ENCODE measurements at regions not wholly inside any gene's neighbourhood (a gene's known extent, or its start where the extent isn't known, plus 50 kb on each side); places are given as distances from the start of the nearest gene placed in this dataset.

DNA sequence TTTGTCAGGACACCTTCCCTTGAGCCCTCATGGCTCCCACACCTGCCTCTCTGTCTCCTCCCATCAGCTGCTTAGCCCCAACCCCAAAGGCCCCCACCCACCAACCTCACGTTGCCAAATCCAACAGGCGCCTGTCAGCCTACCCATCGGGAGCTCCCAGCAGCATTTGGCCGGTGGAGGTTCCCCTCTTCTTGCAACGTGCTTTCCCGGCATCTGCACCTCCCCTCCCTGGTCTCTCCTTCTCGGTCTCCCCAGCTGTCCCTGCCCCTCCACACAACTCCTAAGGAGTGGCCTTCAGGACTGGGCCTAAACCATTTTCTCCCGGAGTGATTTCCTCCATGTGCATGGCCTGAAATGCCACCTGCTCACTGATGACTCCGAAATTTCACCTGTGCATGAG, 71.9 kb downstream of the KLHDC7A start:
- no peak for DNase-seq (ENCODE audit: low read depth)
- no peak for TF ChIP-seq CTCF (conservative IDR thresholded peaks at IDR 0.05; ENCODE audit: low read depth, low read length)
- no peak overlapping the region for H3K4me3 ChIP-seq (ENCODE audit: low read length)

DNA sequence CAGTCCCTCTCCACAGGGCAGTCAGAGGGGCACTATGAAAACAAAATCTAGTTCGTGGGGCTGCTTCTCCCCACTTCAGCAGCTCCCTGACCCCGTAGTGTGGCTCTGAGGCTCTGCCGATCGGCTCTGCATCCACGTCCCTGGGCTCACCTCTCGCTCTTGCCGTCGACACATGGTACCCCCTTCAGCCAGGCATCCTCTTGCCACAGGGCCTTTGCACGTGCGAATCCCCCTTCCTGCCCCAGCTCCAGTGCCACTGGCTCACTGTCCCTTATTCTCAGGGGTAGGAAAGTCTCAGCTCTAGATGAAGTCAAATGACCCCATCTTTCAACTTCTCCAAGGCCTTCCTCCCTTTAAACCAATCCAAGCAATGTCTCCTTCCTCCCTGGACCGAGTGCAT, 72.7 kb downstream of the KLHDC7A start:
- no peak for DNase-seq (ENCODE audit: low read depth)
- no peak overlapping the region for H3K4me3 ChIP-seq (ENCODE audit: low read length)
- TF ChIP-seq CTCF (conservative IDR thresholded peaks at IDR 0.05; ENCODE audit: low read depth, low read length) = no peak

DNA sequence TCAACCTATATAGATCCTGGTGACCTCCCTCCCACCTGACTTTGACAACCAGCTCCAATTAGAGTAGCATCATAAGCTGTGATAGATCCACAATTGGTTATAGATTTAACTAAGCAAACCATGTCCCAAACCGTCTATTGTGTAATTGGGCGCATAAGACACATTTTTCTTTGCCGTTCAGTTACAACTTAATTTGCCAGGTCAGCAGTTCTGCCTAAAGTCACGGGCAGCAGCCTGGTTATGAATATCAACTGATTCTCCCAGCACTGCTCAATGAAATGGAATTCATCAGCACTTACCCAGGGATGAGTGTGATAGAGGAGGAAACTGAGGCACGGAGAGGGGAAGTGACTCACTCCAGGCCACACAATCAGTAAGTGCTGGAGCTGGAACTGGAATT, 73.4 kb downstream of the KLHDC7A start:
- H3K4me3 ChIP-seq (ENCODE audit: low read length) = no peak overlapping the region
- TF ChIP-seq CTCF (conservative IDR thresholded peaks at IDR 0.05; ENCODE audit: low read depth, low read length) = no peak
- no peak for DNase-seq (ENCODE audit: low read depth)

DNA sequence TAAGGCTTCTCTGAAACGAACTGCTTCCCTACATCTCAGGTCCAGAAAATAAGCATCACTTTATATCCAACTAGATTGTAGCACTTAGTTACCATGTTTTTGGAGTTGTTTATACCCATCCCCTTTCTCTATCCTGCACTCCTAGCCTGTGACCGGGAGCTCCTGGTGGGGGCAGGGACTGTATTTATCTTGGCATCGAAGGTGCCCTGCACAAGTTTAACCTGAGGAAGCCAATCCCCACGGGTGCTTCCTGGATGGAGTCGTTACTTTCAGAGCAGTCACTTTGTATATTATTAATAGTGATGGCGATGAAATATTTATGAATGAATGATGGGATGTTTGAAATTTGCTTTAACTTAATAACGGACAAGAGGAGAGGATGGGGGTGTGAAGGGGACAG, 73.9 kb downstream of the KLHDC7A start:
- no peak for DNase-seq (ENCODE audit: low read depth)
- H3K4me3 ChIP-seq (ENCODE audit: low read length) = no peak overlapping the region
- no peak for TF ChIP-seq CTCF (conservative IDR thresholded peaks at IDR 0.05; ENCODE audit: low read depth, low read length)

DNA sequence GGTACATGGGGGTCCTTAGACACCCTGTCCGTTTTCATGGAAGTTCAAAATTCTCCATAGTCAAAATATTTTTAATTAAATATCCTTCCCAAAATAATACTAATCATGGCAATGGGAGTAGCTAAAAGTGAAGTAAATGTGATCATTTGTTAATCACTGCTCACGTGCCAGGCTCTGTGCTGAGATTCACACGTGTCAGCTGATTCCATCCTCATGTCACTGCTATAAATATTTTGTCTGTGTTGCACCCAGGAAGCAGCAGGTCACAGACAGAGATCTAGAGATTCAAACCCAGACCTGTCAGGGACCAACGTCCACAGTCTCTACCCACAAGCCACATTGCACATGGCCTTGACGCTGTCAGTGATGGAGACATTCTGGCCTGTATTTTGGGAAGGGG, 74.3 kb downstream of the KLHDC7A start:
- TF ChIP-seq CTCF (conservative IDR thresholded peaks at IDR 0.05; ENCODE audit: low read depth, low read length) = no peak
- DNase-seq (ENCODE audit: low read depth) = no peak
- H3K4me3 ChIP-seq (ENCODE audit: low read length) = no peak overlapping the region

DNA sequence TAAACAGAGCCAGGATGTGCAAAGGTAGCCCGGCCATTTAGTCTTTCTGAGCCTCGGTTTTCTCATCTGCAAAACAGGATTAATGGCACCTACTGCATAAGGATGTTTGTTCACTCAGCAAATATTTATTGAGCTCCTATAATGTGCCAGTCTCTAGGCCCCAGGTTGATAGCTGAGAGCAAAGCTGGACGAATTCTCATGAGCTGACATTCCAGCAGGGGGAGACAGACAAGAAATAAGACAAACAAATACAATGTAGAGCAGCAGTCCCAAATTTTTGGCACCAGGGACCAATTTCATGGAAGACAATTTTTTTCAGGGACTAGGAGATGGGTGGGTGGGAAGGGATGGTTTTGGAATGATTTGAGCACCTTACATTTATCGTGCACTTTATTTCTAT, 74.3 kb upstream of the PAX7 start:
- TF ChIP-seq CTCF (conservative IDR thresholded peaks at IDR 0.05; ENCODE audit: low read depth, low read length) = peak; percentile 64
- H3K4me3 ChIP-seq (ENCODE audit: low read length) = no peak overlapping the region
- no peak for DNase-seq (ENCODE audit: low read depth)

GRCh38 chr1:18557621-18558465, 72.8 kb upstream of the PAX7 start:
- no peak for TF ChIP-seq CTCF (conservative IDR thresholded peaks at IDR 0.05; ENCODE audit: low read depth, low read length)
- DNase-seq (ENCODE audit: low read depth) = no peak
- H3K4me3 ChIP-seq (ENCODE audit: low read length) = no peak overlapping the region

Measured in retinal pigment epithelial cell (primary cell).